ENCODE measurements at regions not wholly inside any gene's neighbourhood (a gene's known extent, or its start where the extent isn't known, plus 50 kb on each side); places are given as distances from the start of the nearest gene placed in this dataset.

DNA sequence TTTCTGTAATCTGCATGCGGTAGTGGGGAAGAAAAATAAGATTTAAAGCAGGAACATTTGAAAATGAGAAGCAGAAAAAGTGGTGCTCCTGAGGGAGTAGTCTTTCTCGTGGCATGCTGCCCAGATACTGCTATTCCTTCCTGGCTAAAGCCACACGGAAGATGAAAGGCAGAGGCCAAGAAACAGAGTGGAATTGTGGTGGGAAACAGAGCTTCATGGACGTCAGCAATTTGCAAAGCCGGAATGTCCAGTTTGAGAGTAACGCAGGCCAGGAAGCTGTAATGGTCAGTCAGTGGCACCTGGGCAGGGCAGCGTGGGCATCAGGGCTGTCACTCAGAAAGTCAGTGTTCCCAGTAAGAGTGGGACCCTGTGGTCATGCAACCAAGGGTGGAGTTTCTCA lies 63.7 kb upstream of the FMR1 start:
- TF ChIP-seq, protein P1, sequence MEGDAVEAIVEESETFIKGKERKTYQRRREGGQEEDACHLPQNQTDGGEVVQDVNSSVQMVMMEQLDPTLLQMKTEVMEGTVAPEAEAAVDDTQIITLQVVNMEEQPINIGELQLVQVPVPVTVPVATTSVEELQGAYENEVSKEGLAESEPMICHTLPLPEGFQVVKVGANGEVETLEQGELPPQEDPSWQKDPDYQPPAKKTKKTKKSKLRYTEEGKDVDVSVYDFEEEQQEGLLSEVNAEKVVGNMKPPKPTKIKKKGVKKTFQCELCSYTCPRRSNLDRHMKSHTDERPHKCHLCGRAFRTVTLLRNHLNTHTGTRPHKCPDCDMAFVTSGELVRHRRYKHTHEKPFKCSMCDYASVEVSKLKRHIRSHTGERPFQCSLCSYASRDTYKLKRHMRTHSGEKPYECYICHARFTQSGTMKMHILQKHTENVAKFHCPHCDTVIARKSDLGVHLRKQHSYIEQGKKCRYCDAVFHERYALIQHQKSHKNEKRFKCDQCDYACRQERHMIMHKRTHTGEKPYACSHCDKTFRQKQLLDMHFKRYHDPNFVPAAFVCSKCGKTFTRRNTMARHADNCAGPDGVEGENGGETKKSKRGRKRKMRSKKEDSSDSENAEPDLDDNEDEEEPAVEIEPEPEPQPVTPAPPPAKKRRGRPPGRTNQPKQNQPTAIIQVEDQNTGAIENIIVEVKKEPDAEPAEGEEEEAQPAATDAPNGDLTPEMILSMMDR (IDR thresholded peaks at IDR 0.05; ENCODE audit: insufficient read depth, low read depth, low read length): no peak
- TF ChIP-seq EZH2 (IDR thresholded peaks at IDR 0.05; ENCODE audit: insufficient read depth, low read length): no peak
